Ovary (tissue), 7 donors: ENCODE measurements at regions not wholly inside any gene's neighbourhood (a gene's known extent, or its start where the extent isn't known, plus 50 kb on each side); places are given as distances from the start of the nearest gene placed in this dataset.

Experiments
- DNase-seq, 5 donors: peaks; one replicate each; pipeline ENCODE4 v3.0.0-alpha.2; 2019 to 2020
- H3K27ac ChIP-seq, 2 donors: fragments of 200-600 bp; one replicate each; pipeline versions ENCODE4 v1.5.1 to v1.8.0; 2019 to 2022
- H3K27me3 ChIP-seq: fragments of 200-600 bp; one replicate; pipeline ENCODE4 v1.8.0; 2022
- H3K36me3 ChIP-seq: fragments of 200-600 bp; sonication (generic); one replicate; pipeline ENCODE4 v1.5.1; 2019
- H3K4me1 ChIP-seq: one replicate; pipeline ENCODE4 v1.8.1; 2013; ENCODE audit warnings: mild to moderate bottlenecking, moderate library complexity; ENCODE audit not compliant: insufficient read depth
- H3K4me3 ChIP-seq: fragments of 200-600 bp; sonication (generic); one replicate; pipeline ENCODE4 v1.5.1; 2017
- H3K9me3 ChIP-seq, 2 donors: fragments of 200-600 bp in 1 of 2; sonication (generic) in 1 of 2; one replicate each; pipeline versions ENCODE4 v1.5.1 to v1.8.1; 2013 to 2019; ENCODE audit warnings: mild to moderate bottlenecking in 1 of 2, moderate library complexity in 1 of 2
- EP300 ChIP-seq: sonication (generic); formaldehyde crosslinking; IDR thresholded peaks from one replicate; pipeline ENCODE4 v1.6.1; 2017; ENCODE audit warnings: antibody characterized with exemption
- POLR2A ChIP-seq: fragments of 450-650 bp; IDR thresholded peaks from one replicate; pipeline ENCODE4 v1.6.1; 2017; ENCODE audit warnings: antibody characterized with exemption, mild to moderate bottlenecking, moderate library complexity
- WGBS, 3 donors: extraction: QIAGEN DNeasy Blood & Tissue Kit in 1 of 3; methylation state at CpG; one replicate each; pipeline versions ENCODE4 v1.1.5 to v1.1.7; 2013 to 2017; 5-methylcytosine and 5-hydroxymethylcytosine counted together
- intact Hi-C, 4 donors: fragments of 100-400 bp; cut with DNase I; formaldehyde crosslinking; loops; one replicate each; pipeline versions ENCODE4 v1.11.0 to v1.15.1; 2022 to 2023
- TF ChIP-seq, protein P1 (sequence below), 3 donors: fragments of 450-650 bp in 2 of 3; fragments of 200-600 bp in 1 of 3; IDR thresholded peaks; one replicate each; pipeline versions ENCODE4 v1.5.1 to v1.8.0; 2016 to 2022; ENCODE audit warnings: antibody characterized with exemption in 3 of 3, mild to moderate bottlenecking in 1 of 3
- donor health status: DM: no; HTN: no; CAD: no; lungs with moderate emphysema.
- donor health status: DM: no; HTN: no; CAD: no.
- donor health status: Bipolar disorder and iron deficiency.
- donor health status: DM: no; HTN: no; CAD: no.
- donor health status: DM: yes; HTN: yes; CAD: no.

DNA sequence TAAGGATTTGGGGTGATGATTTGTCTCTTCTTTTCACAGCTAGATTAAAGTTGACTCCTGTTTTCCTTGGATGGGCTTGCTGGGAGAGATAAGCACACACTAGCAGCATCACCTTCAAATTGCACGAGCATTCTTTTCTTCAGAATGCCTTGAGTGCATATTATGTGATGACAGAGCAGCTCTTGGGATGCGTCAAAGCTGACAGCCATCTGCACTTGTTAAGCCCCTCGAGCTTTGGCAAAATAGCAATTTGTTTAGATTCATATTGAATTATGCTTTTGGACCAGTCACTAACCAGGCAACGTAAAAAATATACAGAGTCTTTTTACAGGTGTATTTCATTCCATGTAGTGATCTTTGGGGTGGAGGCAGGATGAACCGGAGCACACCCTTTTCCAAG lies 407.0 kb downstream of the FUT8 start:
- DNase-seq = no peak
- Histone ChIP-seq H3K27ac (no peak overlapping the region), H3K9me3 (no peaks in the 10 kb centered on the region), H3K36me3 (no peaks in the 10 kb centered on the region), H3K4me1 (no peaks in the 10 kb centered on the region), H3K27me3 (no peaks in the 10 kb centered on the region), H3K4me3 (no peak overlapping the region)
- 50 to 59% (median 52%) methylated on average over 5 of the region's 5 CpGs for WGBS, 3 donors
- TF ChIP-seq POLR2A = no peak
- no peak for TF ChIP-seq EP300
- TF ChIP-seq, protein P1, sequence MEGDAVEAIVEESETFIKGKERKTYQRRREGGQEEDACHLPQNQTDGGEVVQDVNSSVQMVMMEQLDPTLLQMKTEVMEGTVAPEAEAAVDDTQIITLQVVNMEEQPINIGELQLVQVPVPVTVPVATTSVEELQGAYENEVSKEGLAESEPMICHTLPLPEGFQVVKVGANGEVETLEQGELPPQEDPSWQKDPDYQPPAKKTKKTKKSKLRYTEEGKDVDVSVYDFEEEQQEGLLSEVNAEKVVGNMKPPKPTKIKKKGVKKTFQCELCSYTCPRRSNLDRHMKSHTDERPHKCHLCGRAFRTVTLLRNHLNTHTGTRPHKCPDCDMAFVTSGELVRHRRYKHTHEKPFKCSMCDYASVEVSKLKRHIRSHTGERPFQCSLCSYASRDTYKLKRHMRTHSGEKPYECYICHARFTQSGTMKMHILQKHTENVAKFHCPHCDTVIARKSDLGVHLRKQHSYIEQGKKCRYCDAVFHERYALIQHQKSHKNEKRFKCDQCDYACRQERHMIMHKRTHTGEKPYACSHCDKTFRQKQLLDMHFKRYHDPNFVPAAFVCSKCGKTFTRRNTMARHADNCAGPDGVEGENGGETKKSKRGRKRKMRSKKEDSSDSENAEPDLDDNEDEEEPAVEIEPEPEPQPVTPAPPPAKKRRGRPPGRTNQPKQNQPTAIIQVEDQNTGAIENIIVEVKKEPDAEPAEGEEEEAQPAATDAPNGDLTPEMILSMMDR (IDR thresholded peaks at IDR 0.05) = no peak
- intact Hi-C loops = no loop called here

- Histone ChIP-seq H3K9me3 (no peaks in the 10 kb centered on the region), H3K36me3 (no peaks in the 10 kb centered on the region), H3K27me3 (no peaks in the 10 kb centered on the region), H3K4me3 (no peak overlapping the region), H3K27ac (no peak overlapping the region), H3K4me1 (no peaks in the 10 kb centered on the region)
- TF ChIP-seq, protein P1 (IDR thresholded peaks at IDR 0.05) = no peak
- no peak for TF ChIP-seq POLR2A
- no peak for TF ChIP-seq EP300
- no peak for DNase-seq
- 80 to 85% (median 83%) methylated on average over 10 of the region's 10 CpGs for WGBS, 3 donors
- intact Hi-C loops = loop anchor here (5.0 to 10.0 kb wide), 5 partner anchors 406 to 656 kb away; partner anchors contain the start of gene FUT8 (in 4 of the 4)
Observed at GRCh38 chr14:65821224-65821753, 408.8 kb downstream of the FUT8 start.

- DNase-seq = peak; percentile 19 to 58 (median 37)
- Histone ChIP-seq H3K4me3 (no peak overlapping the region), H3K27me3 (no peaks in the 10 kb centered on the region), H3K4me1 (no peaks in the 10 kb centered on the region), H3K36me3 (no peaks in the 10 kb centered on the region), H3K27ac (no peak overlapping the region), H3K9me3 (no peaks in the 10 kb centered on the region)
- WGBS, 3 donors = 25 to 30% (median 30%) methylated on average over 4 of the region's 4 CpGs
- TF ChIP-seq, protein P1 (IDR thresholded peaks at IDR 0.05) = peak; percentile 50 to 72 (median 51)
- TF ChIP-seq EP300 (no peak), POLR2A (no peak)
- intact Hi-C loops = loop anchor here (5.0 to 10.0 kb wide), 5 partner anchors 410 to 660 kb away; partner anchors contain the start of gene FUT8 (in 4 of the 4)
Observed at GRCh38 chr14:65824285-65824977, 411.9 kb downstream of the FUT8 start.

DNA sequence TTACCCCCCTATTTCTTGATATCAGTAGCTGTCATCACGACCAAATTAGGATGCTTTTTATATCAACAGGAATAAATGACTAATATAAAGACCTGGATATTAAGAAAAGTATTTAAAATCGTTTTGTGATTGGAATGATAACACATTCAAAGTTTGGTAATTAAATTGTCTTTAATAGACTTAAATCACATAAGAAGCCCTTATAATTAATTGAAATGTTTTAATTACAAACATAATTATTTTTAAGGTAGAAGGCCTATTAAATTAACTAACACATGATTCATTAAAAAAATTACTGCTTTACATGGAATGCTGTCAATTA lies 412.4 kb downstream of the FUT8 start:
- H3K4me3 ChIP-seq = no peak overlapping the region
- H3K4me1 ChIP-seq = no peaks in the 10 kb centered on the region
- no peak for DNase-seq
- TF ChIP-seq, protein P1 (IDR thresholded peaks at IDR 0.05) = no peak
- TF ChIP-seq EP300 (no peak), POLR2A (no peak)
- 5 to 11% (median 7%) methylated on average over 2 of the region's 2 CpGs for WGBS, 3 donors
- no peaks in the 10 kb centered on the region for H3K9me3 ChIP-seq
- H3K36me3 ChIP-seq = no peaks in the 10 kb centered on the region
- no peak overlapping the region for H3K27ac ChIP-seq
- no peaks in the 10 kb centered on the region for H3K27me3 ChIP-seq
- intact Hi-C loops = loop anchor here (5.0 to 10.0 kb wide), 5 partner anchors 410 to 660 kb away; partner anchors contain the start of gene FUT8 (in 4 of the 4)
